ENCODE measurements at regions not wholly inside any gene's neighbourhood (a gene's known extent, or its start where the extent isn't known, plus 50 kb on each side); places are given as distances from the start of the nearest gene placed in this dataset.

GRCh38 chr4:41880022-41880837, 55.0 kb upstream of the TMEM33 start:
- Histone ChIP-seq H3K36me3 (no peaks in the 10 kb centered on the region), H3K9me3 (ENCODE audit: low read depth) (no peaks in the 10 kb centered on the region), H3K27me3 (peaks cover 100% of the 10 kb centered on the region), H3K4me3 (no peak overlapping the region), H3K27ac (no peak overlapping the region), H3K4me1 (ENCODE audit: low read depth) (peaks cover 3% of the 10 kb centered on the region)
- no peak for DNase-seq (ENCODE audit: low read depth in 1 of 2, low spot score in 1 of 2)
- no peak for TF ChIP-seq CTCF (IDR thresholded peaks at IDR 0.05; ENCODE audit: low read depth, low read length)

- Histone ChIP-seq H3K27ac (no peak overlapping the region), H3K9me3 (ENCODE audit: low read depth) (no peaks in the 10 kb centered on the region), H3K27me3 (peaks cover 100% of the 10 kb centered on the region), H3K36me3 (no peaks in the 10 kb centered on the region), H3K4me1 (ENCODE audit: low read depth) (peaks cover 3% of the 10 kb centered on the region), H3K4me3 (no peak overlapping the region)
- no peak for TF ChIP-seq CTCF (IDR thresholded peaks at IDR 0.05; ENCODE audit: low read depth, low read length)
- DNase-seq (ENCODE audit: low read depth in 1 of 2, low spot score in 1 of 2): no peak
These were observed 55.7 kb upstream of the TMEM33 start for GRCh38 chr4:41879552-41879951.

- Histone ChIP-seq H3K4me3 (no peak overlapping the region), H3K27me3 (peaks cover 100% of the 10 kb centered on the region), H3K27ac (no peak overlapping the region), H3K4me1 (ENCODE audit: low read depth) (peaks cover 3% of the 10 kb centered on the region), H3K36me3 (no peaks in the 10 kb centered on the region), H3K9me3 (ENCODE audit: low read depth) (no peaks in the 10 kb centered on the region)
- TF ChIP-seq CTCF (IDR thresholded peaks at IDR 0.05; ENCODE audit: low read depth, low read length): no peak
- no peak for DNase-seq (ENCODE audit: low read depth in 1 of 2, low spot score in 1 of 2)
These were observed 56.2 kb upstream of the TMEM33 start for GRCh38 chr4:41878991-41879491.

GRCh38 chr4:41878170-41878969, 56.9 kb upstream of the TMEM33 start:
- DNase-seq (ENCODE audit: low read depth in 1 of 2, low spot score in 1 of 2): no peak
- TF ChIP-seq CTCF (IDR thresholded peaks at IDR 0.05; ENCODE audit: low read depth, low read length): no peak
- Histone ChIP-seq H3K27me3 (peaks cover 100% of the 10 kb centered on the region), H3K4me3 (no peak overlapping the region), H3K9me3 (ENCODE audit: low read depth) (no peaks in the 10 kb centered on the region), H3K27ac (no peak overlapping the region), H3K36me3 (no peaks in the 10 kb centered on the region), H3K4me1 (ENCODE audit: low read depth) (peaks cover 3% of the 10 kb centered on the region)

- H3K36me3 ChIP-seq: no peaks in the 10 kb centered on the region
- no peak overlapping the region for H3K27ac ChIP-seq
- TF ChIP-seq CTCF (IDR thresholded peaks at IDR 0.05; ENCODE audit: low read depth, low read length): no peak
- H3K27me3 ChIP-seq: peaks cover 100% of the 10 kb centered on the region
- H3K4me3 ChIP-seq: no peak overlapping the region
- peaks cover 3% of the 10 kb centered on the region for H3K4me1 ChIP-seq (ENCODE audit: low read depth)
- DNase-seq (ENCODE audit: low read depth in 1 of 2, low spot score in 1 of 2): no peak
- H3K9me3 ChIP-seq (ENCODE audit: low read depth): no peaks in the 10 kb centered on the region
These were observed 58.0 kb upstream of the TMEM33 start for GRCh38 chr4:41877020-41877796.
